GM12874 (cell line): ENCODE measurements at regions not wholly inside any gene's neighbourhood (a gene's known extent, or its start where the extent isn't known, plus 50 kb on each side); places are given as distances from the start of the nearest gene placed in this dataset.

Source experiments
- CTCF ChIP-seq: IDR thresholded peaks from 2 replicates; pipeline ENCODE4 v1.5.1; 2011; ENCODE audit warnings: low read depth, mild to moderate bottlenecking, control low read depth, low read length, moderate library complexity; ENCODE audit not compliant: insufficient read depth

GRCh38 chr13:78067290-78067689, 148.7 kb upstream of the EDNRB start:
- TF ChIP-seq CTCF, result no peak

GRCh38 chr13:78065141-78065540, 146.5 kb upstream of the EDNRB start:
- TF ChIP-seq CTCF, result no peak

GRCh38 chr13:78061806-78062205, 143.2 kb upstream of the EDNRB start:
- no peak for TF ChIP-seq CTCF

- TF ChIP-seq CTCF, result no peak
Observed at GRCh38 chr13:78060966-78061365, 142.3 kb upstream of the EDNRB start.

GRCh38 chr13:78054157-78054556, 135.5 kb upstream of the EDNRB start:
- no peak for TF ChIP-seq CTCF

- TF ChIP-seq CTCF, result no peak
Observed at GRCh38 chr13:78047151-78047550, 128.5 kb upstream of the EDNRB start.

GRCh38 chr13:78046331-78046730, 127.7 kb upstream of the EDNRB start:
- TF ChIP-seq CTCF, result no peak

GRCh38 chr13:78045916-78046315, 127.3 kb upstream of the EDNRB start:
- TF ChIP-seq CTCF, result no peak
